RWPE1 (cell line): ENCODE measurements at regions not wholly inside any gene's neighbourhood (a gene's known extent, or its start where the extent isn't known, plus 50 kb on each side); places are given as distances from the start of the nearest gene placed in this dataset.
"Not testable (repeated sequence)": the region's sequence is repeated elsewhere in the genome, so short reads cannot be mapped to it uniquely, and the experiment has no call there.

Experiments
- CTCF ChIA-PET: fragments of 350-600 bp; sonication (Branson Sonifier 250); formaldehyde crosslinking; extraction: SDS; loops from one replicate; lab custom pipeline; 2021; lab: Yijun Ruan, JAX
- POLR2A ChIA-PET: fragments of 400-600 bp; formaldehyde crosslinking; extraction: SDS; loops from one replicate; lab custom pipeline; 2020; ENCODE audit warnings: antibody characterized with exemption; ENCODE audit not compliant: low non-redundant PET; lab: Yijun Ruan, JAX
- DNase-seq: peaks from one replicate; pipeline ENCODE4 v3.0.0; 2012; ENCODE audit warnings: low spot score
- H3K27ac ChIP-seq: fragments of 450-650 bp; 2 replicates; pipeline ENCODE4 v1.5.1; 2017
- CTCF ChIP-seq: fragments of 450-650 bp; conservative IDR thresholded peaks from 2 replicates; pipeline ENCODE4 v1.5.1; 2017; ENCODE audit warnings: low read depth, mild to moderate bottlenecking

GRCh38 chr2:16381511-16381910, 284.1 kb downstream of the CYRIA start:
- no peak for DNase-seq
- H3K27ac ChIP-seq = no peak overlapping the region
- POLR2A ChIA-PET = no interaction called here
- CTCF ChIA-PET = no interaction called here
- TF ChIP-seq CTCF = no peak

GRCh38 chr2:16379901-16380300, 285.7 kb downstream of the CYRIA start:
- POLR2A ChIA-PET, H3K27ac ChIP-seq, CTCF ChIA-PET, DNase-seq: not testable (repeated sequence)

- POLR2A ChIA-PET, H3K27ac ChIP-seq, CTCF ChIA-PET, DNase-seq: not testable (repeated sequence)
Measured at GRCh38 chr2:16379061-16379460, 286.6 kb downstream of the CYRIA start.

GRCh38 chr2:16378031-16378430, 287.6 kb downstream of the CYRIA start:
- ChIA-PET CTCF (no interaction called here), POLR2A (no interaction called here)
- DNase-seq = no peak
- no peak overlapping the region for H3K27ac ChIP-seq
- no peak for TF ChIP-seq CTCF

- POLR2A ChIA-PET = no interaction called here
- CTCF ChIA-PET = no interaction called here
- H3K27ac ChIP-seq = no peak overlapping the region
- no peak for TF ChIP-seq CTCF
- DNase-seq = no peak
Measured at GRCh38 chr2:16375981-16376380, 289.7 kb downstream of the CYRIA start.

DNA sequence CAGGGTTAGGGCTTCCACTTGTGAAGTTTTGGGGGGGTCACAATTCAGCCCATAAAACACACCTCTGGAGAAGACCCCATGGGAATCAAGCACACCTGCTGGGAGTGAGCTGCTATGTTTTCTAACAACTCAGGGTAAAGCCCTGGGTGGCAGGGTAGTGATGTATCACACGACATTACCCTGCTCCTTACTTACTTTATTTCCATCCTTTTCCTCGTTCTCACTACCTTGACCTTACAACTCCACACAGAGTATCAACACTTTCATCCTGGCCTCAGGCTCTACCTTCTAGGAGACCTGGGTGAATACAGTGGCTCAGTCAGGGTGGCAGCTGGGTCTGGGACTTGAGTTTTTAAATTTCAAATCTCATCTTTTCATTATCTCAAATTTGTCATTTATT, 290.3 kb downstream of the CYRIA start:
- CTCF ChIA-PET = no interaction called here
- DNase-seq = no peak
- no peak for TF ChIP-seq CTCF

DNA sequence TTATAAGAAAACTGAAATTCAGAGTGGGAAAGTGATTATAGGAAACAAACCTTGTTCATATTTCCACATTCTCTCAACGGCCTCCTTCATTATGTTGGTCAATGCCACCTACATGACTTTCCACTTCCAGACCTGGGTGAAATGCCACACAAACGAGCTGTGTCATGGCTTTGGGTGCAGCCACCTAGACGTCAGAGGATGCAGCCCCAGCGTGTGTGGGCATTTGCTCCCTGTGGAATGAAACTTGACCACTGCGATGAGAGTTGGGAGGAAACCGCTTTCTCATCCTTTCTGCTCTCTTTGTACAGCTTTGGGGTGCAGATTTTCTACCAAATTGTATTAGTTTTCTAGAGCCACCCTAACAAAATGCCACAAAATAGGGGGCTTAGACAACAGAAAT, 291.0 kb downstream of the CYRIA start:
- no peak for DNase-seq
- TF ChIP-seq CTCF = no peak
- ChIA-PET POLR2A (no interaction called here), CTCF (no interaction called here)
- H3K27ac ChIP-seq = no peak overlapping the region

More for the DNA sequence above, 290.3 kb downstream of the CYRIA start:
- POLR2A ChIA-PET = no interaction called here
- no peak overlapping the region for H3K27ac ChIP-seq

- no peak overlapping the region for H3K27ac ChIP-seq
- ChIA-PET CTCF (interaction anchor here (0.6 kb wide), 1 partner anchor 64 kb away, joined by 3 read pairs; no protein-coding TSS in a partner anchor), POLR2A (no interaction called here)
- DNase-seq = no peak
- no peak for TF ChIP-seq CTCF
Measured at GRCh38 chr2:16373341-16373740, 292.3 kb downstream of the CYRIA start.
